ENCODE measurements at regions not wholly inside any gene's neighbourhood (a gene's known extent, or its start where the extent isn't known, plus 50 kb on each side); places are given as distances from the start of the nearest gene placed in this dataset.
"Not testable (repeated sequence)": the region's sequence is repeated elsewhere in the genome, so short reads cannot be mapped to it uniquely, and the experiment has no call there.

- Histone ChIP-seq H3K27me3 (replicated peaks; ENCODE audit: insufficient read depth) (no peaks in the 10 kb centered on the region), H3K4me3 (no peak overlapping the region), H3K27ac (no peak overlapping the region), H3K9me3 (no peaks in the 10 kb centered on the region), H3K4me1 (ENCODE audit: control insufficient read depth in 1 of 2, low read depth in 2 of 2) (no peaks in the 10 kb centered on the region), H3K36me3 (no peaks in the 10 kb centered on the region)
- ATAC-seq (ENCODE audit: insufficient number of reproducible peaks, low FRiP score, low read depth) (no peak), DNase-seq (ENCODE audit: low spot score) (no peak)
- TF ChIP-seq CTCF (IDR thresholded peaks at IDR 0.05) = no peak
Measured at GRCh38 chr13:64154514-64154913, 2738.9 kb upstream of the PCDH20 start.

GRCh38 chr13:64130600-64130999, 2715.0 kb upstream of the PCDH20 start:
- Histone ChIP-seq H3K36me3 (no peaks in the 10 kb centered on the region), H3K9me3 (no peaks in the 10 kb centered on the region), H3K27ac (no peak overlapping the region), H3K4me1 (ENCODE audit: control insufficient read depth in 1 of 2, low read depth in 2 of 2) (no peaks in the 10 kb centered on the region), H3K27me3 (replicated peaks; ENCODE audit: insufficient read depth) (no peaks in the 10 kb centered on the region), H3K4me3 (no peak overlapping the region)
- TF ChIP-seq CTCF (IDR thresholded peaks at IDR 0.05) = no peak
- DNase-seq (ENCODE audit: low spot score) (no peak), ATAC-seq (ENCODE audit: insufficient number of reproducible peaks, low FRiP score, low read depth) (no peak)

- Histone ChIP-seq H3K36me3 (no peaks in the 10 kb centered on the region), H3K9me3 (no peaks in the 10 kb centered on the region), H3K4me1 (ENCODE audit: control insufficient read depth in 1 of 2, low read depth in 2 of 2) (no peaks in the 10 kb centered on the region), H3K4me3 (no peak overlapping the region), H3K27ac (no peak overlapping the region), H3K27me3 (replicated peaks; ENCODE audit: insufficient read depth) (no peaks in the 10 kb centered on the region)
- ATAC-seq (ENCODE audit: insufficient number of reproducible peaks, low FRiP score, low read depth) (no peak), DNase-seq (ENCODE audit: low spot score) (no peak)
- TF ChIP-seq CTCF (IDR thresholded peaks at IDR 0.05) = no peak
Measured at GRCh38 chr13:64130171-64130570, 2714.5 kb upstream of the PCDH20 start.

- Histone ChIP-seq H3K4me1 (ENCODE audit: control insufficient read depth in 1 of 2, low read depth in 2 of 2) (no peaks in the 10 kb centered on the region), H3K27me3 (replicated peaks; ENCODE audit: insufficient read depth) (no peaks in the 10 kb centered on the region), H3K9me3 (no peaks in the 10 kb centered on the region), H3K27ac (no peak overlapping the region), H3K4me3 (no peak overlapping the region), H3K36me3 (no peaks in the 10 kb centered on the region)
- DNase-seq (ENCODE audit: low spot score) (no peak), ATAC-seq (ENCODE audit: insufficient number of reproducible peaks, low FRiP score, low read depth) (no peak)
- TF ChIP-seq CTCF (IDR thresholded peaks at IDR 0.05) = no peak
Measured at GRCh38 chr13:64127856-64128255, 2712.2 kb upstream of the PCDH20 start.

- no peak for ATAC-seq (ENCODE audit: insufficient number of reproducible peaks, low FRiP score, low read depth)
- H3K36me3 ChIP-seq = no peaks in the 10 kb centered on the region
- H3K27ac ChIP-seq = no peak overlapping the region
- H3K9me3 ChIP-seq = no peaks in the 10 kb centered on the region
- no peak overlapping the region for H3K4me3 ChIP-seq
- no peaks in the 10 kb centered on the region for H3K4me1 ChIP-seq (ENCODE audit: control insufficient read depth in 1 of 2, low read depth in 2 of 2)
- TF ChIP-seq CTCF (IDR thresholded peaks at IDR 0.05) = no peak
- DNase-seq (ENCODE audit: low spot score) = no peak
- no peaks in the 10 kb centered on the region for H3K27me3 ChIP-seq (replicated peaks; ENCODE audit: insufficient read depth)
Measured at GRCh38 chr13:64127192-64127591, 2711.5 kb upstream of the PCDH20 start.

GRCh38 chr13:64121023-64121709, 2705.5 kb upstream of the PCDH20 start:
- not testable (repeated sequence) for ATAC-seq (ENCODE audit: insufficient number of reproducible peaks, low FRiP score, low read depth); H3K27ac ChIP-seq; H3K4me3 ChIP-seq; H3K27me3 ChIP-seq (replicated peaks; ENCODE audit: insufficient read depth); H3K36me3 ChIP-seq; H3K9me3 ChIP-seq; DNase-seq (ENCODE audit: low spot score); H3K4me1 ChIP-seq (ENCODE audit: control insufficient read depth in 1 of 2, low read depth in 2 of 2)
